ENCODE measurements at regions not wholly inside any gene's neighbourhood (a gene's known extent, or its start where the extent isn't known, plus 50 kb on each side); places are given as distances from the start of the nearest gene placed in this dataset.

DNA sequence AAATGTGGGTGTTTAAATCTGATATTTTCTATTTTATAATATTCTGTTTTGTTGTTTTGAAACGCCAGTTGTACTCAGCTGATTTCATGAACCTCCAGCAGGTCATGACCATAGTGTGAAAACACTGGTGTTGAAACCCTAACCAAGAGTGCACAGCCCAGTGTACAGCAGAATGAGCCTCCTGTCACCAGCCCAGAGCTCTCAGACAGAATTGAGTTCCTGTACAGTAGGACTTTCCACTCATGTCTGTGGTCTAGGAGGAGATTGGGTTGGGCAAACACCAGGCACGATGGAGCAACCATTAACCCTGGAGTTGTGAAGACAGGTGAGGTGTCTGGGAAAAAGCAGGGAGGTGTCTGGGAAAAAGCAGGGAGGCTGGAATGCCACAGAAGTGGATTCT, 908.8 kb downstream of the VRK1 start:
- H3K9me2 ChIP-seq (ENCODE audit: insufficient read depth, low read length), result no peaks in the 10 kb centered on the region
- no peak overlapping the region for H3K9ac ChIP-seq (ENCODE audit: low read length)
- no peak overlapping the region for H2AFZ ChIP-seq (ENCODE audit: low read depth, low read length)
- no peak overlapping the region for H3K4me2 ChIP-seq (ENCODE audit: low read length)
- H3K27me3 ChIP-seq (ENCODE audit: insufficient read depth, low read depth, low read length), result no peaks in the 10 kb centered on the region
- no peaks in the 10 kb centered on the region for H3K9me3 ChIP-seq (ENCODE audit: low read length)
- no peak overlapping the region for H3K4me3 ChIP-seq (ENCODE audit: low read length)
- H3K36me3 ChIP-seq (ENCODE audit: insufficient read depth, low read length), result no peaks in the 10 kb centered on the region
- H3K27ac ChIP-seq (ENCODE audit: low read length), result no peak overlapping the region
- H3F3A ChIP-seq (ENCODE audit: insufficient read depth, low read length, poor library complexity, severe bottlenecking), result no peaks in the 10 kb centered on the region
- no peaks in the 10 kb centered on the region for H4K20me1 ChIP-seq (ENCODE audit: insufficient read depth)
- H3K79me2 ChIP-seq (replicated peaks; ENCODE audit: insufficient read depth, low read length), result no peaks in the 10 kb centered on the region
- TF ChIP-seq, protein P1, sequence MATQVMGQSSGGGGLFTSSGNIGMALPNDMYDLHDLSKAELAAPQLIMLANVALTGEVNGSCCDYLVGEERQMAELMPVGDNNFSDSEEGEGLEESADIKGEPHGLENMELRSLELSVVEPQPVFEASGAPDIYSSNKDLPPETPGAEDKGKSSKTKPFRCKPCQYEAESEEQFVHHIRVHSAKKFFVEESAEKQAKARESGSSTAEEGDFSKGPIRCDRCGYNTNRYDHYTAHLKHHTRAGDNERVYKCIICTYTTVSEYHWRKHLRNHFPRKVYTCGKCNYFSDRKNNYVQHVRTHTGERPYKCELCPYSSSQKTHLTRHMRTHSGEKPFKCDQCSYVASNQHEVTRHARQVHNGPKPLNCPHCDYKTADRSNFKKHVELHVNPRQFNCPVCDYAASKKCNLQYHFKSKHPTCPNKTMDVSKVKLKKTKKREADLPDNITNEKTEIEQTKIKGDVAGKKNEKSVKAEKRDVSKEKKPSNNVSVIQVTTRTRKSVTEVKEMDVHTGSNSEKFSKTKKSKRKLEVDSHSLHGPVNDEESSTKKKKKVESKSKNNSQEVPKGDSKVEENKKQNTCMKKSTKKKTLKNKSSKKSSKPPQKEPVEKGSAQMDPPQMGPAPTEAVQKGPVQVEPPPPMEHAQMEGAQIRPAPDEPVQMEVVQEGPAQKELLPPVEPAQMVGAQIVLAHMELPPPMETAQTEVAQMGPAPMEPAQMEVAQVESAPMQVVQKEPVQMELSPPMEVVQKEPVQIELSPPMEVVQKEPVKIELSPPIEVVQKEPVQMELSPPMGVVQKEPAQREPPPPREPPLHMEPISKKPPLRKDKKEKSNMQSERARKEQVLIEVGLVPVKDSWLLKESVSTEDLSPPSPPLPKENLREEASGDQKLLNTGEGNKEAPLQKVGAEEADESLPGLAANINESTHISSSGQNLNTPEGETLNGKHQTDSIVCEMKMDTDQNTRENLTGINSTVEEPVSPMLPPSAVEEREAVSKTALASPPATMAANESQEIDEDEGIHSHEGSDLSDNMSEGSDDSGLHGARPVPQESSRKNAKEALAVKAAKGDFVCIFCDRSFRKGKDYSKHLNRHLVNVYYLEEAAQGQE (IDR thresholded peaks at IDR 0.05; ENCODE audit: borderline replicate concordance), result no peak
- TF ChIP-seq POLR2AphosphoS5 (IDR thresholded peaks at IDR 0.05), result no peak
- TF ChIP-seq EP300 (conservative IDR thresholded peaks at IDR 0.05; ENCODE audit: poor library complexity, severe bottlenecking), result no peak
- no peak for TF ChIP-seq SMC3 (conservative IDR thresholded peaks at IDR 0.05; ENCODE audit: poor library complexity)
- no peak for TF ChIP-seq RAD21 (conservative IDR thresholded peaks at IDR 0.05)
- TF ChIP-seq TAF1 (IDR thresholded peaks at IDR 0.05; ENCODE audit: low read depth), result no peak
- no peak for TF ChIP-seq EZH2 (IDR thresholded peaks at IDR 0.05; ENCODE audit: borderline replicate concordance, insufficient read depth, low read length, poor library complexity, severe bottlenecking)
- no peak for TF ChIP-seq MXI1 (conservative IDR thresholded peaks at IDR 0.05; ENCODE audit: poor library complexity, severe bottlenecking)
- TF ChIP-seq, protein P2, sequence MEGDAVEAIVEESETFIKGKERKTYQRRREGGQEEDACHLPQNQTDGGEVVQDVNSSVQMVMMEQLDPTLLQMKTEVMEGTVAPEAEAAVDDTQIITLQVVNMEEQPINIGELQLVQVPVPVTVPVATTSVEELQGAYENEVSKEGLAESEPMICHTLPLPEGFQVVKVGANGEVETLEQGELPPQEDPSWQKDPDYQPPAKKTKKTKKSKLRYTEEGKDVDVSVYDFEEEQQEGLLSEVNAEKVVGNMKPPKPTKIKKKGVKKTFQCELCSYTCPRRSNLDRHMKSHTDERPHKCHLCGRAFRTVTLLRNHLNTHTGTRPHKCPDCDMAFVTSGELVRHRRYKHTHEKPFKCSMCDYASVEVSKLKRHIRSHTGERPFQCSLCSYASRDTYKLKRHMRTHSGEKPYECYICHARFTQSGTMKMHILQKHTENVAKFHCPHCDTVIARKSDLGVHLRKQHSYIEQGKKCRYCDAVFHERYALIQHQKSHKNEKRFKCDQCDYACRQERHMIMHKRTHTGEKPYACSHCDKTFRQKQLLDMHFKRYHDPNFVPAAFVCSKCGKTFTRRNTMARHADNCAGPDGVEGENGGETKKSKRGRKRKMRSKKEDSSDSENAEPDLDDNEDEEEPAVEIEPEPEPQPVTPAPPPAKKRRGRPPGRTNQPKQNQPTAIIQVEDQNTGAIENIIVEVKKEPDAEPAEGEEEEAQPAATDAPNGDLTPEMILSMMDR (IDR thresholded peaks at IDR 0.05; ENCODE audit: poor library complexity, severe bottlenecking), result no peak

DNA sequence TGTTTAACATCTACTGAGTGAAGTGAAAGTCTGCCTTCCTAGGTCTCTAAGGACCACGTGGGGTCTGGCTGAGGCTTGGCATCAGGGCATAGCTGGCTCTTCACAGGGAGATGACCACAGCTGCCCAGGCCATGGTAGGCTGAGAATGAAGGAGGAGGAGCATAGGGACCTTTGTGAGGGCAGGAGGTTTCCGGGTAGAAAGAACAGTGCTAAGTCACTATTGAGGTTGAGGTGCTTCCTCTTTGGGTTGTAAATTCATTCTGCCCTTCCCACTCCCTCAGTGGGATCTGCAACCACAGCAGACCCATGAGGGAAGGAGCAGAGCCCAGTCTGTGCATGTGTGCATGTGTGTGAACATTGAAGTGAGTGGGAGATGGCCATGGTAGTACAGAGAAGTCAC, 909.6 kb downstream of the VRK1 start:
- no peaks in the 10 kb centered on the region for H3K9me2 ChIP-seq (ENCODE audit: insufficient read depth, low read length)
- no peak overlapping the region for H2AFZ ChIP-seq (ENCODE audit: low read depth, low read length)
- no peaks in the 10 kb centered on the region for H4K20me1 ChIP-seq (ENCODE audit: insufficient read depth)
- no peaks in the 10 kb centered on the region for H3K79me2 ChIP-seq (replicated peaks; ENCODE audit: insufficient read depth, low read length)
- no peaks in the 10 kb centered on the region for H3K9me3 ChIP-seq (ENCODE audit: low read length)
- H3F3A ChIP-seq (ENCODE audit: insufficient read depth, low read length, poor library complexity, severe bottlenecking), result no peaks in the 10 kb centered on the region
- no peaks in the 10 kb centered on the region for H3K36me3 ChIP-seq (ENCODE audit: insufficient read depth, low read length)
- TF ChIP-seq POLR2AphosphoS5 (IDR thresholded peaks at IDR 0.05) (no peak), RAD21 (conservative IDR thresholded peaks at IDR 0.05) (no peak), EZH2 (IDR thresholded peaks at IDR 0.05; ENCODE audit: borderline replicate concordance, insufficient read depth, low read length, poor library complexity, severe bottlenecking) (no peak), MXI1 (conservative IDR thresholded peaks at IDR 0.05; ENCODE audit: poor library complexity, severe bottlenecking) (no peak), TAF1 (IDR thresholded peaks at IDR 0.05; ENCODE audit: low read depth) (no peak), SMC3 (conservative IDR thresholded peaks at IDR 0.05; ENCODE audit: poor library complexity) (no peak), EP300 (conservative IDR thresholded peaks at IDR 0.05; ENCODE audit: poor library complexity, severe bottlenecking) (no peak)
- TF ChIP-seq, protein P2 (IDR thresholded peaks at IDR 0.05; ENCODE audit: poor library complexity, severe bottlenecking), result no peak
- TF ChIP-seq, protein P1 (IDR thresholded peaks at IDR 0.05; ENCODE audit: borderline replicate concordance), result no peak
- no peak overlapping the region for H3K27ac ChIP-seq (ENCODE audit: low read length)
- no peak overlapping the region for H3K4me3 ChIP-seq (ENCODE audit: low read length)
- H3K27me3 ChIP-seq (ENCODE audit: insufficient read depth, low read depth, low read length), result no peaks in the 10 kb centered on the region
- H3K9ac ChIP-seq (ENCODE audit: low read length), result no peak overlapping the region
- no peak overlapping the region for H3K4me2 ChIP-seq (ENCODE audit: low read length)

All from neural cell (in vitro differentiated cells).